ENCODE measurements at regions not wholly inside any gene's neighbourhood (a gene's known extent, or its start where the extent isn't known, plus 50 kb on each side); places are given as distances from the start of the nearest gene placed in this dataset.

GRCh38 chr4:157527954-157528353, 307.4 kb downstream of the GRIA2 start:
- WGBS, 2 donors: 89 to 94% methylated on average over 1 of the region's 1 CpG
- TF ChIP-seq POLR2A (IDR thresholded peaks at IDR 0.05): no peak
- no peak for TF ChIP-seq CTCF (IDR thresholded peaks at IDR 0.05)
- intact Hi-C loops (cut with DNase I; ENCODE audit: low total_unique reads): no loop called here
- no peak overlapping the region for H3K4me3 ChIP-seq (ENCODE audit: low read depth, poor library complexity, severe bottlenecking)
- DNase-seq (ENCODE audit: low spot score in 2 of 2): no peak

GRCh38 chr4:157521906-157522305, 301.4 kb downstream of the GRIA2 start:
- H3K4me3 ChIP-seq (ENCODE audit: low read depth, poor library complexity, severe bottlenecking): no peak overlapping the region
- TF ChIP-seq POLR2A (IDR thresholded peaks at IDR 0.05): no peak
- no peak for TF ChIP-seq CTCF (IDR thresholded peaks at IDR 0.05)
- WGBS, 2 donors: 49 to 56% methylated on average over 2 of the region's 2 CpGs
- no peak for DNase-seq (ENCODE audit: low spot score in 2 of 2)
- intact Hi-C loops (cut with DNase I; ENCODE audit: low total_unique reads): no loop called here

- intact Hi-C loops (cut with DNase I; ENCODE audit: low total_unique reads): no loop called here
- H3K4me3 ChIP-seq (ENCODE audit: low read depth, poor library complexity, severe bottlenecking): no peak overlapping the region
- no peak for TF ChIP-seq CTCF (IDR thresholded peaks at IDR 0.05)
- TF ChIP-seq POLR2A (IDR thresholded peaks at IDR 0.05): no peak
- 76 to 92% methylated on average over 3 of the region's 3 CpGs for WGBS, 2 donors
- no peak for DNase-seq (ENCODE audit: low spot score in 2 of 2)
Measured at GRCh38 chr4:157514711-157515110, 294.2 kb downstream of the GRIA2 start.

GRCh38 chr4:157509341-157509740, 288.8 kb downstream of the GRIA2 start:
- WGBS, 2 donors: 34 to 38% methylated on average over 3 of the region's 3 CpGs
- TF ChIP-seq POLR2A (IDR thresholded peaks at IDR 0.05) (no peak), CTCF (IDR thresholded peaks at IDR 0.05) (no peak)
- DNase-seq (ENCODE audit: low spot score in 2 of 2): no peak
- intact Hi-C loops (cut with DNase I; ENCODE audit: low total_unique reads): no loop called here
- no peak overlapping the region for H3K4me3 ChIP-seq (ENCODE audit: low read depth, poor library complexity, severe bottlenecking)

GRCh38 chr4:157502656-157503055, 282.1 kb downstream of the GRIA2 start:
- intact Hi-C loops (cut with DNase I; ENCODE audit: low total_unique reads): no loop called here
- WGBS, 2 donors: 87 to 88% methylated on average over 2 of the region's 2 CpGs
- no peak for TF ChIP-seq POLR2A (IDR thresholded peaks at IDR 0.05)
- no peak for TF ChIP-seq CTCF (IDR thresholded peaks at IDR 0.05)
- no peak overlapping the region for H3K4me3 ChIP-seq (ENCODE audit: low read depth, poor library complexity, severe bottlenecking)
- DNase-seq (ENCODE audit: low spot score in 2 of 2): no peak

GRCh38 chr4:157459785-157460184, 239.3 kb downstream of the GRIA2 start:
- intact Hi-C loops (cut with DNase I; ENCODE audit: low total_unique reads): no loop called here
- WGBS, 2 donors: 33 to 35% methylated on average over 3 of the region's 3 CpGs
- no peak for DNase-seq (ENCODE audit: low spot score in 2 of 2)
- TF ChIP-seq CTCF (IDR thresholded peaks at IDR 0.05): no peak
- TF ChIP-seq POLR2A (IDR thresholded peaks at IDR 0.05): no peak
- H3K4me3 ChIP-seq (ENCODE audit: low read depth, poor library complexity, severe bottlenecking): no peak overlapping the region

All from lower leg skin (tissue), 4 donors.